ENCODE measurements at regions not wholly inside any gene's neighbourhood (a gene's known extent, or its start where the extent isn't known, plus 50 kb on each side); places are given as distances from the start of the nearest gene placed in this dataset.

DNA sequence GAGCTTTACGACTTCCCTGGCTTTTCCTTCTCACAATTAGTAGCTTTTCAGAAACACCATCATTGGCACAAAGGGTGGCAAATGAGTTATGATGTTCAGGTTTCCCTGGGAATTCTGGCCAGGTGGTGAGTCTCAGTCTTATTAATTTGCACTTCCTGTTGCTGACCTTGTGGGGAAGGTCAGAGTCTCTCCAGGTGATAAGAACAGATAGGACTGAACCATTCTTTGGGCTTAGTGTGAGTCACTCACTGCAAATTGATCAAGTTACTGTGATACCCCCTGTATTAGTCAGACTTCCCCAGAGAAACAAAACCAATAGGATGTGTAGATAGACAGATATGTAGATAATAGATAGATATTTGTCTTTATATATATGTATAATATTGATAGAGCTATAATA is 53.8 kb upstream of the RANBP3L start:
- Histone ChIP-seq H3K27ac (no peak overlapping the region), H3K4me3 (no peak overlapping the region)

DNA sequence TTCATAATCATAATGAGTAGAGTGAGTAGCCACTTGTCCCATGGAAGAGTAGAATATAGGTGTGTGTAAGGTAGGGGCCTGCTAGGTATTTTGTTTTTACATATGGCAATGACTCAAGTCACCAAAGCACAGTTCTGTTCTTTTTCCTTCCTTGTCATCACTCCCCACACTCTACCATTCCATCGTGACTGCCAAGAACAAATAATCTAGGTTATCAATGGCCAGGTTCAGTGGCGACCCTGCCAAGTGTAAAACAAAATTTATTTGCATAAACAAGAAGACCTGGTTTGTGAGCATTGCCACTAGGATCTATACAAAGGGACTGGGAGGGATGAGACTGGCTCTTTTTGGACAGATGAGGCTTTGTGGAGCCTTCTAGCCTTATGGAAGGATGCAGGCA is 55.2 kb upstream of the RANBP3L start:
- H3K27ac ChIP-seq, result no peak overlapping the region

DNA sequence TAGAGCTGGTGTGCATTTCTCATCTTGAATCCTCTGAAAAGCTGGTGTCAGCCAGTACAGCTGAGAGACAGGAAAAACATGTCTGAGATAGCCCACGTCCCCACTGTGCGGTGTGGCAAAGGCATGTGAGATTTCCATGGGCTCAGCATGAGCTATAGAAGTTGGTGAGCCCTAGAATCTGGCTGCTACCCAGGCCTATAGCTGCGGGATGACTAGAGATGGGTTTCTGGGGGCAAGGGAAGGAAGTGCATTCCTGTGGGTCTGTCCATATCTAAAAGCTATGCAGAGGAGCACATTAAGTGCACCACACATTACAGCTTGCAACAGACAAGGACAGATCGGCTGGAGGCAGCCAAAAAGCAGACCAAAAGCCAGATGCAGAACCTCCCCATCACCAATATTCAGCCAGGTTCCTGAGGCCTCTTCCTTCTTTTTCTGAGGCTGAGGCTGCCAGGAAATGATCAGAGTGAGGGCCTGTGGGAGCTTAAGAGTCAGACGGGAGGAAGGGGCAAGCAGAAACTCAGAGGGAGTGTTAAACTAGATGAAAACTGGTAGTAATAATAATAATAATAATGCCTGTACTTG is 55.8 kb upstream of the RANBP3L start:
- no peak overlapping the region for H3K27ac ChIP-seq
- H3K4me3 ChIP-seq, result no peak overlapping the region

More for the DNA sequence above, 55.2 kb upstream of the RANBP3L start:
- H3K4me3 ChIP-seq, result no peak overlapping the region

DNA sequence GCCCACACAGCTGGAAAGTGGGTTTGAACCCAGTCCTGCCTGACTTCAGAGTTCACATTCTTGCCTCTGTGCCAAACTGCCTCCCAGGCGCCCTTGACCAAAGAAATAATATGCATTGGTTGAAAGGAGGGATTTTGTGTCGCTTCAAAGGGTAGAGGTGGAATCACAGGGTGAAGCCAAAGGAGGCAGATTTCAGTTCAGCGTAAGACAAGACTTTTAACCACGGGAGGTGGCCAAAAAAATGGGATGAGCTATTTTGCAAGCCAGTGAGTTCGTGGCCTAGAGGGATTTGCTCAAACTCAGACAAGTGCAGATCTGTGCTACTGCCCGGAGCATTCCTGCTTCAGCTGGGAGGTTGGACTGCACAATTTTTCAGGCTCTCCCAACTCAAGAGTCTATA is 57.6 kb upstream of the RANBP3L start:
- H3K27ac ChIP-seq, result no peak overlapping the region
- H3K4me3 ChIP-seq, result no peak overlapping the region

DNA sequence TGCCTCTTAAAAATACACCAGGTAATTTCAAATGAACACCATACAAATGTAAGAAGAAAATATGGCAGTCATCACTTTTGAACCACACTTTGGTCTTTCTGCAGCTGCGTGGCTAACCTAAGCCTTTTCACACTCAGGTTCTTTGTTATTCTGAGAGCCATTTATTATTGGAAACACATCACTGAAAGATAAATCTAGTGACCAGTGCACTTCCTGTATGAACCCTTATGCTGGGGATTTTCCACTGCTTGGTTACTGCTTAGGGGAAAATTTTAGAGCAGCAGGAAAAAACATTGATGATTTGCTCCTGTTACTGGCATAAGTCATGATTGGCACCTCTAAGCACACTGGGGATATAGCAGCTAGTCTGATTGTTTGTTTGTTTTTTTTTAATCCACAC is 58.6 kb upstream of the RANBP3L start:
- Histone ChIP-seq H3K27ac (no peak overlapping the region), H3K4me3 (no peak overlapping the region)

DNA sequence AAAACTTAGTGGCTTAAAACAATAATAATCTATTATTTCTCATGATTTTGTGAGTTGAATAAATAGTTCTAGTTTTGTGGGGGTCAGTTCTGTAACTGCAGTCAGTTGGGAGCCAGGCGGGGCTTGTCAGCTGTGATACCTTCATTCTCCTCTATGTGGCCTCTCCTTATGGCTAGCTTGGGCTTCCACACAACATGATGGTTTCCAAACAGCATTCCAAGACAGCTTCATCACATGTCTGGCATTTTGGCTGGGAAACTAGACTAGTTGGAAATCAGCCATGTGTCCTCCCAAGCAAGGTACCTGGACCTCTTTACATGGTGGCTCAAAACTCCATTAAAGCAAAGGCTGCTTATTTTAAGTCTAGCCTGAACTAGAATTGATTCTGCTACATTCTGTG is 61.4 kb upstream of the RANBP3L start:
- H3K4me3 ChIP-seq, result no peak overlapping the region
- H3K27ac ChIP-seq, result no peak overlapping the region

DNA sequence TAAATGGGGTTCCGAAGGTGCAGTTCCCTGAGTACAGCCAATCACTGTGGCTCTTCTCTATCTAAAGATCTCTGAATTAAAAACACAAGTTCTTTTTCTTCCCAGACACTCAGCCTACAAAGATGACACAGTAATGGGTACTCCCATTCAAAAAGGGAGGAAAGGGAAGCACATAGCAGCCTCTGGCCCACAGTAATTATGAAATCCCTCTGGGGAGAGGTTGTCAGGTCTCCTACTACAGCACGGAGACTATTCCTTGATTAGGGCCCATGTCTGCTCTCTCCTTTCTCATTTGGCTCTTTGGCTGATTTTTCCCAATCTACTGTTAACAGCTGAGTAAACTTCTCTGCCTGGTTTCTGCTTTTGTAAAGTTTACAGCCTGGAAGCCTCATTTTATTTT is 62.0 kb upstream of the RANBP3L start:
- Histone ChIP-seq H3K4me3 (no peak overlapping the region), H3K27ac (no peak overlapping the region)

DNA sequence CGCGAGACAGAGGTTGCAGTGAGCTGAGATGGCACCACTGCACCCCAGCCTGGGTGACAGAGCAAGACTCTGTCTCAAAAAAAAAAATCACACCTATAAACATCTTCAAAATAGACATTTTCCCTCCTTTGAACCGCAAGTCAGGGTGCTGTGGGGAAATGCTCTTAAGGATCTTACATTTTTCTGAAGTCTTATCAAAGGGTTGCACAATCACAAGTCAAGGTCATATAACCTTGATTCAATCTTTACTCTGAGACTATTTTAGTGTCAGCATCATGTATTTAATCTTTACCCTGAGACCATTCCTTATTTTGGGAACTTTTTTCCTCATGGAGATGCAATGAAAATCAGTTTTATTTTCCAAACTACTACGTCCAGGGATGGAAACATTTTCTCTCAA is 62.8 kb upstream of the RANBP3L start:
- Histone ChIP-seq H3K27ac (no peak overlapping the region), H3K4me3 (no peak overlapping the region)

DNA sequence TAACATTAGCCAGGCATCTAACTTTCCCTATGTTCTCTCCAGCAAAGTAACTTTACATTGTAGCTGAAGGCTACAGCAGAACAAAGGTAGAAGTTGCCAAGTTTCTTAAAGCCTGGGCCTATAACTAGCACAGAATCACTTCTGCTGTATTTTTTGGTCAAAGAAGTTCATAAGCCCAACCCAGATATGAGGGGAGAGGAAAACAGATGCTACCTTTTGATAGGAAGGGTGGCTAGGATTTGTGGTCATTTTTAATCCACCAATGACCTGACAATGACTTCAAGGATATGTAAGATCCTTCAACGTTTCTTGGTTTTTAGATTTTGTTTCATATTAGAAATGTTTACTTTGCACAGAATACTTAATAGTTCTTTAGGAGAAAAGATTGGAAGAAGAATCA is 64.2 kb upstream of the RANBP3L start:
- Histone ChIP-seq H3K4me3 (no peak overlapping the region), H3K27ac (no peak overlapping the region)

DNA sequence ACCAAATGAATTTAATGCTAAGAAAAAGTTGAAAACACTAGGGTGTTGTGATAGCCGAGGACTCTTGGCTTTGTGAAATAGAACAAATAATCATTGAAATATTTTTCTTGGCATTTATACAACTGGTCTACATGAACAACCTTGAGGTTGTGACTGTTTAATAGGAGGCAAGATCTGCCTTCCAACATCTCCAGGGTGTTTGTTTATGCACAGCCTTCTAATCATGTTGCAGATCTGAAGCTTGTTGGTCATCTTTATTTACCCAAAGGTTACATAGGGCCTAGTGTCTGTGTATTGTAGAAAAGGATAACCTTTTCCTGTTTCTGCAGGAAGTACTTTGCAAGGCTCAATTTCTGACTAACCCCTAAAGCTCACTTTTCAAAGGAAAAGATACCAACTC is 65.2 kb upstream of the RANBP3L start:
- Histone ChIP-seq H3K27ac (peak overlapping the region in 1 of 21 experiments; percentile 16), H3K4me3 (no peak overlapping the region)

DNA sequence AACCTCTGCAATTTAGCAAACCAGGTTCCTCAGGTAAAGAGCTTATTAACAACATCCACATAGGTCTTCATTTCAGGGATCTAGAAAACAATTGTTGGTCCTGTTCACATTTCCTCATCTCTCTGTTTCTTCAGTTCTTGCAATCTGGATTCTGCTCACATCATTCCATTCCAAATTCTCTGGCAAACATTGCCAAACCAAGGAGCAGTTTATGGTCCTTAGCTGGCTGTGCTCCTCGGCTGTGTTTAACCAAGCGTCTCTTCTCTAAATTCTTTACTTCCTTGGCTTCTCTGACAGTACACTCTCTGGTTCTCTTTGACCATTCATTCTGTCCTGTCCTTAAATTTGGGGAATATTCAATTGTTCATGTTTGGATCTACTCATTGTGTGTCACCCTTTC is 65.8 kb upstream of the RANBP3L start:
- H3K4me3 ChIP-seq, result no peak overlapping the region
- H3K27ac ChIP-seq, result no peak overlapping the region

DNA sequence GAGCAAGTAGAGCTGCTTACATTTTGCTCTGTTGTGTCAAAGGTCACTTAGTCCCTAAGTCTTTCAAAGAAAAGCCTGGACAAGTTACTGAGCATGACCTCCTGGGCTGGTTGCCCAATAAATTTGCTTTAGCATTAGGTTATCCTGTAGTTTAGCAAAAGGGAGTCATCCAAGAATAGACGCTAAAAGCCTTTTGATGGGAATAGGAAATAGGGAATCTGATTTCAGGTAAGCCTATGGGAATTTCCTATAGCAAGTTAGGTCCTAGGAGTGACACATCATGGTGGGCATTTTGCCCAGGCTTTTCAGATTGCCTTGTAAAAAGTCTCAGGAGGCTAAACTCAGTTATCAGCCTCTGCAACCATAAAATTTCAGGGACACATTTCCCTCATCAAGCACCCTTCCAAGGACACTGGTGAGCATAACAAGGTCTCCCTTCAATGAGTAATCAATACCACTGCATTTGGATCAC is 67.6 kb upstream of the RANBP3L start:
- Histone ChIP-seq H3K27ac (no peak overlapping the region), H3K4me3 (no peak overlapping the region)

DNA sequence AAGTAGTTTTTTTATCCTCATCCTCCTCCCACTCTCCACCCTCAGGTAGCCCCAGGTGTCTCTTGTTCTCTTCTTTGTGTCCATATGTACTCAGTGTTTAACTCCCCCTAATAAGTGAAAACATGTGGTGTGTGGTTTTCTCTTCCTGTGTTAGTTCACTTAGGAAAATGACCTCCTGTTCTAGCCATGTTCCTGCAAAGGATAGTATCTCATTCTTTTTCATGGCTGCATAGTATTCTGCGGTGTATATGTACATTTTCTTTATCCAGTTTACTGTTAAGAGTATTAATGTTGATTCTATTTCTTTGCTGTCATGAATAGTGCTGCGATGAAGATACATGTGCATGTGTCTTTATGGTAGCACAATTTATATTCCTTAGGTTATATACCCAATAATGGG is 68.4 kb upstream of the RANBP3L start:
- no peak overlapping the region for H3K27ac ChIP-seq
- H3K4me3 ChIP-seq, result no peak overlapping the region

DNA sequence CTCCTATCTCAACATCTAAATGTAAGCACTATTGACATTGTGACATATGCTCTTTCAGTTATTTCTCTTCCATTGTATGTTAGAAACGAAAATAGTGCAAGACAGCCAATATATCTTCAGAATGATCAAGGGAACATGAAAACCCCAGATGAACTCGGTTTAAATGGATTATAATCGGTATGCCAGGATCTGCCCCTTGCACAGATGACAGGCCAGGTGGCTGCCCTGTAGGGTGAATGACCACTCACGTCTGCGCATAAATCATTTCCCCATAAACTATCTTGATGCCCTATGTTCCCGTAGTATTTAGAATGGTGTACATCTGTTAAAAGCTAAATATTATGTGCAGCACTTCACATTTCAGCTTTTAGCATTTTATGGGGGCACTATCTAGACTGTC is 69.7 kb upstream of the RANBP3L start:
- Histone ChIP-seq H3K4me3 (no peak overlapping the region), H3K27ac (no peak overlapping the region)

DNA sequence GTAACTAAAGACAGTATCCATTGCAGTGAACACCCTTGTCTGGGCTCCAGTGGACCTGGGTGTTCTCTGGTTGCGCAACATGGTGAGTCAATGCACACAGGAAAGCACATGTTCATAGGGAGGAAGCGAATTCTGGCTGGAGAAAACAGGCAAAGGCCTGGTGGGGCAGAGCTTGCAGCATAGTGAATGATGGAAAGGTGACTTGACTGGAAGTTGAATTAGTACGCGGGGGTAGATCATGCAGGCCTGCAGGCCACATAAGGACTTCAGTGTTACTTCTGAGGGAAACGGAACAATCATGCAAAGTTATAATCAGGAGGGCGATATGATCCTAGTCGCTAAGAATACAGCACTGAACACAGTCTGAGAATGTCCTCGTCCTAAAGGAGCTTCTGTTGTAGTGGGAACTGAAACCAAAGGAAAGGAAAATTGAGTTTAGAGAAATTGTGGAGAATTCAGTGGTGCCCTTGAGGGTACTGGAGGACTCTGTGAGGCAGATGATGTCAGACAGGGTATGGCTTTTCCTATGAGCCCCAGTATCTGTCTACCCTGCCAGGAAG is 71.9 kb upstream of the RANBP3L start:
- peak overlapping the region in 18 of 21 experiments; percentile 2 to 79 (median 58) for H3K27ac ChIP-seq
- H3K4me3 ChIP-seq, result no peak overlapping the region

DNA sequence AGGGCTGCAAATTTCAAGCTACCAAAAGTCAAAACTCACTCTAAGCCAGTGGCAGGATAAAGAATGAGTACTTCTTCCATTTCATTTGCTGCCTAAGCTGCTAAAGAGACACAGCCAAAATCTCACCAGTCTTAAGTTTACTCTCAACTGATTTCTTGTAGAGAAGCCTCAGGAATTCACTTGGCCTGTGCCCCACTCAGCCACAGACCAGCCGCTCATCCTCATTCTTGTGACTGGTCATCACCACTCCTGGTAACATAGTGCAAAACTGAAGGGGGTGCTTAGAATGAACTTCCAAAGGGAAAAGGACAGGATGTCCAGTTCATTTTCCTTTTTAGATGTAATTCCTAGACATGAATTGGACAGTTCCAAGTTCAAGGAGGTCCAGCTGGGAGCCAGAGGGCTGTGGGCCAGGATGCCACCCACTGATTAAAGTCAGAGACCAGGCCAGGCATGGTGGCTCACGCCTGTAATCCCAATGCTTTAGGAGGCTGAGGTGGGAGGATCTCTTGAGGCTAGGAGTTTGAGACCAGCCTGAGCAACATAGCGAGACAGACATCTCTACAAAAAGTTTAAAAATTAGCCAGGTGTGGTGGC is 72.7 kb upstream of the RANBP3L start:
- Histone ChIP-seq H3K4me3 (no peak overlapping the region), H3K27ac (peak overlapping the region in 17 of 21 experiments; percentile 2 to 79 (median 58))

DNA sequence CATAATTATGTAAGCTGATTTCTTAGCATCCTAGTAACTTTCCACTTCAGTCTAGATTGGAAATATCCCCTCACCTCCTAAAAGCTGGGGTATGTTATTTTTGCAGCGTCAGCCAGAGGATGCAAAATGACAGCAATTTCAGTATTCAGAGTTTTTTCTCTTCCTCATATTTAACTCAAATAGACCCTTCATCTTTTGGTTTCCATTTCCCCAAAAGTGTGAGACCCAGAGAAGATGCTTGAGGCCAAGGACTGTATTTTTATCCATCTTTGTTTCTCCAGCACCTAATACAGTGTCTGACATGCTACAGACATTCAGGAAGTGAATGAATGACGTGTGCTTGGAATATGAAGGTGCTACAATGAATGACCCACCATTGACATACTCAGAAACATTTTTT is 75.5 kb upstream of the RANBP3L start:
- Histone ChIP-seq H3K27ac (no peak overlapping the region), H3K4me3 (no peak overlapping the region)

DNA sequence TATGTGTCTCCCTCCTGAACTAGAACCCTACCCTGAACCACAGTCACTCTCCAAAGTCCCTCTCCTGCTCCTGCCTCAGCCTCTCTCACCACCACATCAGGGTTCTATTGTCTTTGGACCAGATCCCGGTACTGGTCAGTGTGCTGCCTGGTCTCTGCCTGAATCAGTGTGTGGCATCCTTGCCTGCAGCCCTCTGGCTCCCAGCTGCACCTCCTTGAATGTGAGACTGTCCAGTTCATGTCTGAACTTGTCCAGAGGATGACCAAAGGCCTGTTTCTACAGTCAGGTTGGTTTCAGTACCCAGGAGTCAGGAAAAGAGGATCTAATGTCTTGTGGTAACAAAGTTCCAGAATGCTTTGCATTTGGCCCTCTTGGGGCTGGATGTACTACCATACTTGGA is 76.8 kb upstream of the RANBP3L start:
- Histone ChIP-seq H3K4me3 (no peak overlapping the region), H3K27ac (no peak overlapping the region)

DNA sequence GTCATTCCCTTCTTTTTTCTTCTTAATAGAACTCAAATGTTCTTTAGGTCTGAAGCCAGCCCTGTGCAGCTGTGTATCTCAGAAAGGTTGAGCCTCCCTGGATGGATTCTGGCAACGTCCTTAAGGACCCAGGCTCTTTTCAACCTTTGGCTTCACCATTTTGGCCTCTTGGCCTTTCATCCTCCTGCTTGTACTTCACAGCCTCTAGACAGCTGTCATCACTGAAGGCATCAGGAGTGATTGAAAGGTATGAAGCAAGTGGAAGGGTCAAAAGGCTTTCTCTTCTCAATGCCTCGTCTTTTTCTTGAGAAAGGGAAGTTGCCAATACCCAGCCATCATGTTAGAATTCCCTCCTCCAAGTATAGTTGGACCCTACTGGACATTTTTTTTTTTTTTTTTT is 81.2 kb upstream of the RANBP3L start:
- Histone ChIP-seq H3K4me3 (no peak overlapping the region), H3K27ac (no peak overlapping the region)

DNA sequence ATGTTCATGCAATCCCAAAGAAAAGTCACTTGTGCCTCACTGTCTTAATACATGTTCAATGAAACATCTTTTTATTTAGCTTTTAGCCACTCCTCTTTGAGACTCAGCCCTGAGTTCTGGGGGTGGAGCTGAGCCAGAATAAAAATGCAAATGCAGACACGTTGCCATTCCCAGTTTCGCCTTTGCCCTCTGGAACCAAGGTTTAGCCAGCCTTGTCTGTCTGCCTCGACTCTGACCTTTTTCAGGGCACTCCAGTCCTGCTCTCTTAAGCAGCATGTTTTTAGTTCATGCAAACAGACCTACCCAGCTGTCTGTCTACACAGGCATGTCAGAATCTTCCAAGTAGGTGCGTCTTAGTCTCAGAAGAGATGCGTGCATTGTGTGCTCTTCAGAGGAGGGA is 82.2 kb upstream of the RANBP3L start:
- no peak overlapping the region for H3K4me3 ChIP-seq
- H3K27ac ChIP-seq, result no peak overlapping the region

DNA sequence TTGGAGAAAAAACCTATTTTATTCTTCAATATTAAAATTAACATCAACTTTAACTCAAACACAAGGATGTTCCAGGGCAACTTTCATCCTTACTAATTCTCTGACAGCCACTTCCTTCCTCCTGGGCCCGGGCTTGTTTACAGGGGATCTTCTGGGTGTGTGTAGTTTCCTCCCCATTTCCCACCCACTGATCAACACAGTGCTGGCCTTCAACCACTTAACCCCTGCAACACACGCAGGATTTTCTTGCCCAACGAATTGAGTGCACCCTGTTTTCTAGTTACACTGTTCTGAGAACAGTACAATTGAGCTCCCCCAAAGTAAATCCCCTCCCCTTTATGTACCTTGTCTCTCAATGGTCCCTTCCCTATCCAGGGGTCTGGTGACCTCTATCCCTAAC is 83.1 kb upstream of the RANBP3L start:
- H3K27ac ChIP-seq, result no peak overlapping the region
- H3K4me3 ChIP-seq, result no peak overlapping the region

DNA sequence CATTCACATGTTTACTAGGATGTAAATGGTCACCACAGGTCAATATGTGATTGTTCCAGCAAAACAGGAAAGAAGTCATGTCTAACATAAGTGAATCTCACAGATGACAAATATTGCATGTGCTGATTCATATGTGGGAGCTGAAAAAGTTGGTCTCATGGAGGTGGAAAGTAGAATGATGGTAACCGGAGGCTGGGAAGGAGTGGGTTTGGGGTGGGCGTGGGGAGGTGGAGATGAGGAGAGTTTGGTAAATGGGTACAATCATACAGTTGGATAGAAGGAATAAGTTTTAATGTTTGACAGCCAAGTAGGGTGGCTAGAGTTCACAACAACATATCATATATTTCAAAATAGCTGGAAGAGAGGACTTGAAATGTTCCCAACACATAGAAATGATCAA is 83.8 kb upstream of the RANBP3L start:
- Histone ChIP-seq H3K4me3 (no peak overlapping the region), H3K27ac (no peak overlapping the region)

Measured in skin epidermis (tissue), 12 donors.